OCI-LY7 (cell line): ENCODE measurements at regions not wholly inside any gene's neighbourhood (a gene's known extent, or its start where the extent isn't known, plus 50 kb on each side); places are given as distances from the start of the nearest gene placed in this dataset.

ENCODE experiments used
- CTCF ChIP-seq: fragments of 200-600 bp; sonication (generic); conservative IDR thresholded peaks from 2 replicates; pipeline ENCODE4 v1.5.1; 2014; ENCODE audit warnings: mild to moderate bottlenecking, antibody characterized with exemption, low read length, moderate library complexity, mixed read lengths
- EZH2phosphoT487 ChIP-seq: fragments of 200-600 bp; sonication (generic); IDR thresholded peaks from 2 replicates; pipeline ENCODE4 v1.6.1; 2018; ENCODE audit warnings: low read depth, borderline replicate concordance, mild to moderate bottlenecking, mixed run types, antibody characterized with exemption, low read length, moderate library complexity, mixed read lengths

GRCh38 chr17:65405563-65405962, 155.9 kb downstream of the AXIN2 start:
- no peak for TF ChIP-seq CTCF
- TF ChIP-seq EZH2phosphoT487: no peak
